ENCODE measurements at regions not wholly inside any gene's neighbourhood (a gene's known extent, or its start where the extent isn't known, plus 50 kb on each side); places are given as distances from the start of the nearest gene placed in this dataset.

DNA sequence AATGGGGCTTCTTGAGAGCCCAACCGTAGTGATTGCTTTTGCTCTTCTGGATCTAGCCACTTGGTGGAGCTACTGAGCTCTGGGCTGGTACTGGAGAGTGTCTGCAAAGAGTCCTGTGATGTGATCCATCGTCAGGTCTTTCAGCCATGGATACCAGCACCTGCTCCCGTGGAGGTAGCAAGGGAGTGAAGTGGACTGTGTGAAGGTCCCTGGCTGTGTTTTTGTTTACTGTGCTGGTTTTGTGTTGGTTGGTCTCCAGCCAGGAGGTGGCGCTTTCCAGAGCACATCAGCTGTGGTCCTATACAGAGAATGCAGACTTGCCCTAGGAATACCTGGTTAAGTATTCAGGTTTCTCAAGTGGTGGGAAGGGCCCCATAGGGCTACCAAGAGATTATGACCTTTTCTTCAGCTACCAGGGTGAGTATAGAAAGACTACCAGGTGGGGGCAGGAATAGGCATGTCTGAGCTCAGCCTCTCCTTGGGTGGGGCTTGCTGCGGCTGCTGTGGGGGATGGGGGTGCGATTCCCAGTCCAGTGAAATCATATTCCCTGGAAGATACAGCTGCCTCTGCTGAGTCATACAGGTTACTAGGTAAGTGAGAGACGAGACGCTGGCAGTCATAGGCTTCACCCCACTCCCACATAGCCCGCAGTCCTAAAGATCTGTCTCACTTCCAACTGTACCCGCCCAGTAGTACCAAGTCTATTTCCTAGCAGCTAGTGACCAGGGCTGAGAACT lies 733.7 kb downstream of the ZNF385D start:
- TF ChIP-seq CEBPB (IDR thresholded peaks at IDR 0.05): no peak
- TF ChIP-seq, protein P1, sequence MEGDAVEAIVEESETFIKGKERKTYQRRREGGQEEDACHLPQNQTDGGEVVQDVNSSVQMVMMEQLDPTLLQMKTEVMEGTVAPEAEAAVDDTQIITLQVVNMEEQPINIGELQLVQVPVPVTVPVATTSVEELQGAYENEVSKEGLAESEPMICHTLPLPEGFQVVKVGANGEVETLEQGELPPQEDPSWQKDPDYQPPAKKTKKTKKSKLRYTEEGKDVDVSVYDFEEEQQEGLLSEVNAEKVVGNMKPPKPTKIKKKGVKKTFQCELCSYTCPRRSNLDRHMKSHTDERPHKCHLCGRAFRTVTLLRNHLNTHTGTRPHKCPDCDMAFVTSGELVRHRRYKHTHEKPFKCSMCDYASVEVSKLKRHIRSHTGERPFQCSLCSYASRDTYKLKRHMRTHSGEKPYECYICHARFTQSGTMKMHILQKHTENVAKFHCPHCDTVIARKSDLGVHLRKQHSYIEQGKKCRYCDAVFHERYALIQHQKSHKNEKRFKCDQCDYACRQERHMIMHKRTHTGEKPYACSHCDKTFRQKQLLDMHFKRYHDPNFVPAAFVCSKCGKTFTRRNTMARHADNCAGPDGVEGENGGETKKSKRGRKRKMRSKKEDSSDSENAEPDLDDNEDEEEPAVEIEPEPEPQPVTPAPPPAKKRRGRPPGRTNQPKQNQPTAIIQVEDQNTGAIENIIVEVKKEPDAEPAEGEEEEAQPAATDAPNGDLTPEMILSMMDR (IDR thresholded peaks at IDR 0.05): no peak
- no peak for TF ChIP-seq HEYL (CRISPR knock-in tag; IDR thresholded peaks at IDR 0.05)
- no peak for TF ChIP-seq POLR2A (IDR thresholded peaks at IDR 0.05; ENCODE audit: low read length)
- TF ChIP-seq, protein P2, sequence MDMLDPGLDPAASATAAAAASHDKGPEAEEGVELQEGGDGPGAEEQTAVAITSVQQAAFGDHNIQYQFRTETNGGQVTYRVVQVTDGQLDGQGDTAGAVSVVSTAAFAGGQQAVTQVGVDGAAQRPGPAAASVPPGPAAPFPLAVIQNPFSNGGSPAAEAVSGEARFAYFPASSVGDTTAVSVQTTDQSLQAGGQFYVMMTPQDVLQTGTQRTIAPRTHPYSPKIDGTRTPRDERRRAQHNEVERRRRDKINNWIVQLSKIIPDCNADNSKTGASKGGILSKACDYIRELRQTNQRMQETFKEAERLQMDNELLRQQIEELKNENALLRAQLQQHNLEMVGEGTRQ (IDR thresholded peaks at IDR 0.05): no peak
- TF ChIP-seq FOSL2 (IDR thresholded peaks at IDR 0.05): no peak
- no peak for TF ChIP-seq FOSL2 (CRISPR knock-in tag; IDR thresholded peaks at IDR 0.05)
- no peak for TF ChIP-seq TFCP2L1 (CRISPR knock-in tag; IDR thresholded peaks at IDR 0.05)
- no peak for TF ChIP-seq SMC3 (IDR thresholded peaks at IDR 0.05)
- no peak for TF ChIP-seq CBX8 (IDR thresholded peaks at IDR 0.05)

All from A549 (cell line).